ENCODE measurements at regions not wholly inside any gene's neighbourhood (a gene's known extent, or its start where the extent isn't known, plus 50 kb on each side); places are given as distances from the start of the nearest gene placed in this dataset.

DNA sequence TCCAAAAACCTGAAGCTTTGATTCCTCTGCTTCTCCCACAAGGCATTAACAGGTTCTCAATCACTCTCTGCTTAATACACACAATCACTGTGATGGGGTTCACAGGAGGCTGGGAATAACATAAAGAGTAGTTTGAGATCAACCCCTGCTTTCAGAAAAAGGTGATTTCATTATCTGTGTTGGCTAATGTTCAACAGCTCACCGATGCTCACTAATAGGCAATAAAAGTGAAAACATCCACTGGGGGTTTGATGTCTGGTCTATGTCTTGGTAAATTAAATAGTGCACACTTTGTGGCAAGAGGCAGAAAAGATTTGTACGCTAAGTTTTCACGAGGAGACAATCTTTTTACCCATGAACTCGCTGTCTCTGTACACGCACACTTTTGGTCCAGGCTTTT lies 159.3 kb upstream of the SERPINE2 start:
- Mint-ChIP-seq H3K27me3 (peaks cover 15% of the 10 kb centered on the region), H3K9me3 (no peaks in the 10 kb centered on the region), H3K27ac (ENCODE audit: low read depth) (no peak overlapping the region), H3K4me3 (no peak overlapping the region), H3K36me3 (ENCODE audit: insufficient read depth) (no peaks in the 10 kb centered on the region), H3K4me1 (no peaks in the 10 kb centered on the region)
- ATAC-seq (replicated peaks; ENCODE audit: extremely low read depth, poor library complexity, severe bottlenecking) (no peak), DNase-seq (ENCODE audit: low spot score in 2 of 2) (no peak)

DNA sequence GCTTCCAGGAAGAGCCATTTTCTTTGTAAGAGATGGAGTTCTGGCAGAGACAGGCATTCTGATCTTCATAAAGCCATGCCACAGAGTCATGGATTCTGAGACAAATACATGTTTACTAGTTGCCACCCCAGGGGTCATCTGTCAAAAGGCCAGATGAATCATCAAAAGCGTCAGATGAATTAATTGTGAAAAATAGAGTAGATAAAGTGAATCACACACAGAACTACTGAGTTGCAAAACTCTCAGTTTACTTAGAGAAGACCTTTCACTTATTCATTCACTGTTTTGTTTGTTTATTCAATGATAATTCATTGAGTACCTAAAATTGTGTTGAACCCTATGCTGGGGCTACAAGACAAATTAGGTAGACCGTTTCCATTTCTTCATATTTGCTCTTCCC lies 157.7 kb upstream of the SERPINE2 start:
- H3K4me3 Mint-ChIP-seq = no peak overlapping the region
- H3K4me1 Mint-ChIP-seq = no peaks in the 10 kb centered on the region
- H3K36me3 Mint-ChIP-seq (ENCODE audit: insufficient read depth) = no peaks in the 10 kb centered on the region
- DNase-seq (ENCODE audit: low spot score in 2 of 2) = no peak
- H3K27ac Mint-ChIP-seq (ENCODE audit: low read depth) = no peak overlapping the region
- no peak for ATAC-seq (replicated peaks; ENCODE audit: extremely low read depth, poor library complexity, severe bottlenecking)
- no peaks in the 10 kb centered on the region for H3K9me3 Mint-ChIP-seq
- peaks cover 15% of the 10 kb centered on the region for H3K27me3 Mint-ChIP-seq

DNA sequence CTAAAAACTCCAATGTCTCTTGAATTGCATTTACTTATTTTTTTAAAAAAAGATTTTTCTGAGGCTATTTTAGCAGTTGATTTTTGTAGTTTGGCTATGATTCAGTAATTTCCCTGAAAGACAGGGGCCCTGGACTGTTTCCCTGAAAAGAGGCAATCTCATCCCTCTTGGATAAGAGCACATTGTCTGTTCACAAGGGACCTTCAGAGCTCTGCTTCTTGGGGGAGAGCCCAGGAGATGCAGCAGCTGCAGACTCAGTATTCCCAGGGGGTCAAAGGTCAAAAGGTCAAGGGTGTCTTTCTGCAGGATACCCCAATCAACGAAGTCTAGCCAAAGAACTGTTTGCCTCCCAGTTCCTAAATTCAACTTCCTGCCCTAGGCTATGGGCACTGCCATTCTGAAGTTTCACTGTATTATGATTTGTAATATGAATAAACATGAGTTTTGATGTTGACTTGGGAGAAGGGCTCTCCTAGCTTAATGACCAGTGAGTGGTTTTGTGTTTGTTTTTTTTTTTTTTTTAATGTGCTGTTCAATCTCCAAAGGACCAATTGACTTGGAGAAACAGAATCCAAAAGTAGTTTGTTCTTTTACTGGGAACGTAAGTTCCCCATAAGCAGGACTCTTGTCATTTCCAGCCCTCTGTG lies 157.0 kb upstream of the SERPINE2 start:
- ATAC-seq (replicated peaks; ENCODE audit: extremely low read depth, poor library complexity, severe bottlenecking) (no peak), DNase-seq (ENCODE audit: low spot score in 2 of 2) (no peak)
- Mint-ChIP-seq H3K4me1 (no peaks in the 10 kb centered on the region), H3K27ac (ENCODE audit: low read depth) (no peak overlapping the region), H3K9me3 (no peaks in the 10 kb centered on the region), H3K4me3 (no peak overlapping the region), H3K27me3 (peaks cover 15% of the 10 kb centered on the region), H3K36me3 (ENCODE audit: insufficient read depth) (no peaks in the 10 kb centered on the region)

DNA sequence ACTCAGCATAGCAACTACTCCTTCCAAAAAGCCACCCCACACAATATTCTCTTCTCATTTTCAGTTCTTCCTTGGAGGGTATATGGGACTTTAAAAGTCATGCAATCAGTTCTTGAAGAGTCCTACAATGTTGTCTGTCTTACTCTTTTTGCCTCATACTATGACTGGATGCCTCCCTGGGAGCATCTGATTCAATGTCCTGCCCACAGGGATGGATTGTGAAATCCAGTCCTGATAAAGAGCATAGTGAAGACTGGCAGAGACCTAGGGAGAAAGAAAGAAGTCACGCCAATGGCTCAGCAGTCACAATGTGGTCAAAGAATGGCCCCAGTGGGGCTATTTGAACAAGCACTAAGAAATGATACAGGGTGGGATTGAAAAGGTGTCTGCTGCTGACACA lies 155.1 kb upstream of the SERPINE2 start:
- ATAC-seq (replicated peaks; ENCODE audit: extremely low read depth, poor library complexity, severe bottlenecking) (no peak), DNase-seq (ENCODE audit: low spot score in 2 of 2) (no peak)
- Mint-ChIP-seq H3K4me1 (no peaks in the 10 kb centered on the region), H3K27ac (ENCODE audit: low read depth) (no peak overlapping the region), H3K27me3 (peaks cover 15% of the 10 kb centered on the region), H3K36me3 (ENCODE audit: insufficient read depth) (no peaks in the 10 kb centered on the region), H3K4me3 (no peak overlapping the region), H3K9me3 (no peaks in the 10 kb centered on the region)

DNA sequence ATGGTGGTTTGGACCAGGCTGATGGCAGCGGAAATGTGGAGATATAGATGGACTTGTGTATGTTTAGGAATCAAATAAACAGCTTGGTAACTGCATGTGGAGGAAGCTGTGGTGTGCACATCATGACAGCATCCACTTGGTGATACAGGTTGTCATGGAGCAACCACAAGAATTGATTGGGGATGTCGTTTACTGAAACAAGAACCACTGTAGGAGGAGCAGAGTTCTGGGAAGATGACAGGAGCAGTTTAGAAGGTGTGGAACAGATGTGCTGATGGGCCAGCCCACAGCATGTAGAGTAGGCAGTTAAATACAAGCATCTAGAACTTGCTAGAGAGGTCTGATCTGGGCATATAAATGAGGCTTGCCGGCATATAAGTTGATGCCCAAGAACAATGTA lies 152.4 kb upstream of the SERPINE2 start:
- Mint-ChIP-seq H3K4me1 (no peaks in the 10 kb centered on the region), H3K4me3 (no peak overlapping the region), H3K27ac (ENCODE audit: low read depth) (no peak overlapping the region), H3K27me3 (peaks cover 15% of the 10 kb centered on the region), H3K36me3 (ENCODE audit: insufficient read depth) (no peaks in the 10 kb centered on the region), H3K9me3 (no peaks in the 10 kb centered on the region)
- ATAC-seq (replicated peaks; ENCODE audit: extremely low read depth, poor library complexity, severe bottlenecking) (no peak), DNase-seq (ENCODE audit: low spot score in 2 of 2) (no peak)

DNA sequence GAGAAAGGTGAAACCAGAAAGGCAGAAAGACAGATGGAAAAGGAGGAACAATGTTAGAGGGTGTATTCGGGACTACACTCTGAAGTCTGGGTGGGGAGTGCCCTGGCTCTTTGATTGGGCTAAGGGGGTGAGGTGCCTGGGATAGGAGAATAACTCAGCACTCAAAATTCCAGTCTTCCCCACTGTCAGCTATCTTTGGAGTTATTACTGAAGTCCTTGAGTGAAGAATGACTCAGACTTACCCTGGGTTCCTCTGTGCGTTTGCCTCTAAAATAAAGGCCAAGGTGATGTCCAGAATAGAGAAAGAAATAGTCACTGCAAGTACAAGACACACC lies 151.8 kb upstream of the SERPINE2 start:
- ATAC-seq (replicated peaks; ENCODE audit: extremely low read depth, poor library complexity, severe bottlenecking) (no peak), DNase-seq (ENCODE audit: low spot score in 2 of 2) (no peak)
- Mint-ChIP-seq H3K27me3 (peaks cover 20% of the 10 kb centered on the region), H3K4me3 (no peak overlapping the region), H3K4me1 (no peaks in the 10 kb centered on the region), H3K27ac (ENCODE audit: low read depth) (no peak overlapping the region), H3K9me3 (no peaks in the 10 kb centered on the region), H3K36me3 (ENCODE audit: insufficient read depth) (no peaks in the 10 kb centered on the region)

DNA sequence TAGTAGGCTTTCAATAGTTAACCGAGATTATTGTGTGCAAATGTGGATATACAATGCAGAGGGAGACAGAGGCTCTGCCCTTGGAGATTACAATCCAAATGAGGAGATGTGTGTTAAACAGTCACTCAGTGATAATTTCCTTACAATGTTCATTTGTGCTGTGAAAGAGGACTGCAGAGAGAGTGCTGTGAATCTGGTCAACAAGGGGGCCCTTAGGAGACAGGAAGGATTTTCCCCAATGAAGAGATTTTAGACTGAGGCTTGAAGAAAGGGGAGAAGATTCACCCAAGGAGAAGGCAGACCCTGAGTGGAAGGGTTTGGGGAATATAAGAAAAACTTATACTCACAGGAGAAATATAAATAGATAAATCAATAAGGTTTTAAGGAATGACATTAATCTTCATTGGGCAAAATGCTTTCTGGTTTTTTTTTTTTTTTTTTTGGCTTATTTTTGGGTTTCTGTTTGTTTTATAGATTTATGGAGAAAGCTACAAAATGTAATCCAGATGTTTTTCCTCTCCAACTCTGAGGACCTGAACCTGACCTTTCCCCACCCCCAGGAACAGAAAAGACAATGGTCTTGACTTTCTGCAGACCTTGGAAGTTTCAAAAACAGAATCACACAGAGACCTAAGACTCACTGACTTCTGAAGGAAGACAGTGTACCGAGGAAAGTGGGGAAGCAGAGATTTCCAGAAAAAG lies 151.3 kb upstream of the SERPINE2 start:
- peaks cover 25% of the 10 kb centered on the region for H3K27me3 Mint-ChIP-seq
- no peak overlapping the region for H3K4me3 Mint-ChIP-seq
- no peak for DNase-seq (ENCODE audit: low spot score in 2 of 2)
- H3K9me3 Mint-ChIP-seq = no peaks in the 10 kb centered on the region
- ATAC-seq (replicated peaks; ENCODE audit: extremely low read depth, poor library complexity, severe bottlenecking) = no peak
- no peaks in the 10 kb centered on the region for H3K4me1 Mint-ChIP-seq
- no peaks in the 10 kb centered on the region for H3K36me3 Mint-ChIP-seq (ENCODE audit: insufficient read depth)
- H3K27ac Mint-ChIP-seq (ENCODE audit: low read depth) = no peak overlapping the region

DNA sequence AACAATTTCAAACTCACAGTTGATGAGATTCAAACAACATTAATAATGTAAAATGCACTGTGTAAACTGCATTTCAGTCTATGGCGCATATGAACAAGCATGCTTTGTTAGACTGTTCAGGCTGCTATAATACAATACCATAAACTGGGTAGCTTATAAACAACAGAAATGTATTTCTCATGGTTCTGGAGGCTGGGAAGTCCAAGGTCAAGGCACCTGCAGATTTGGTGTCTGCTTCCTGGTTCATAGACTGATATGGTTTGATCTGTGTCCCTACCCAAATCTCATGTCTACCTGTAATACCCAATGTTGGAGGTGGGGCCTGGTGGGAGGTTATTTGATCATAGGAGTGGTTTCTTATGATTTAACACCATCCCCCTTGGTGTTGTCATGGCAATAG lies 148.1 kb upstream of the SERPINE2 start:
- H3K4me3 Mint-ChIP-seq = no peak overlapping the region
- H3K9me3 Mint-ChIP-seq = peaks cover 4% of the 10 kb centered on the region
- no peaks in the 10 kb centered on the region for H3K36me3 Mint-ChIP-seq (ENCODE audit: insufficient read depth)
- no peak overlapping the region for H3K27ac Mint-ChIP-seq (ENCODE audit: low read depth)
- no peak for ATAC-seq (replicated peaks; ENCODE audit: extremely low read depth, poor library complexity, severe bottlenecking)
- H3K4me1 Mint-ChIP-seq = no peaks in the 10 kb centered on the region
- peaks cover 21% of the 10 kb centered on the region for H3K27me3 Mint-ChIP-seq
- DNase-seq (ENCODE audit: low spot score in 2 of 2) = no peak

DNA sequence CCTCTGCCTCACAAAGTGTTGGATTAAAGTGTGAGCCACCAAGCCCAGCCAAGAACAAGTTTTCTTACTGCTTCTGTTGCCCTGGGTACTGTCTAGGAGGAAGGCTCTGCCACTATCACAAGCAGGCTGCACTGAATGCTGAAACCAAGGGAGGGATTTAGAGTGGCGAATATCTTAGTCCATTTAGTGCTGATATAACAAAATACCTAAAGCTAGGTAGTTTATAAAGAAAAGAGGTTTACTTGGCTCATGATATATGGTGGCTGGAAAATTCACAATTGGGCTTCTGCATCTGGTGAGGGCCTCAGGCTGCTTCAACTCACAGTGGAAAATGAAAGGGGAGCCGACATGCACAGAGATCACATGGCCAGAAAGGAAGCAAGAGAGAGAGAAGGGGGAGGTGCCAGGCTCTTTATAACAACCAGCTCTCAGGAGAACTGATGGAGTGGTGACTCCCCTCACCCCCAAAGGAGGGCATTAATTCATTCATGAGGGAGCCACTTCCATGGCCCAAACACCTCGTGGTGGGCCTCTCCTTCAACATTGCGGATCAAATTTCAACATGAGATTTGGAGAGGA lies 146.0 kb upstream of the SERPINE2 start:
- Mint-ChIP-seq H3K4me1 (no peaks in the 10 kb centered on the region), H3K27ac (ENCODE audit: low read depth) (no peak overlapping the region), H3K9me3 (peaks cover 4% of the 10 kb centered on the region), H3K27me3 (peaks cover 40% of the 10 kb centered on the region), H3K36me3 (ENCODE audit: insufficient read depth) (no peaks in the 10 kb centered on the region), H3K4me3 (no peak overlapping the region)
- DNase-seq (ENCODE audit: low spot score in 2 of 2) = no peak
- no peak for ATAC-seq (replicated peaks; ENCODE audit: extremely low read depth, poor library complexity, severe bottlenecking)

DNA sequence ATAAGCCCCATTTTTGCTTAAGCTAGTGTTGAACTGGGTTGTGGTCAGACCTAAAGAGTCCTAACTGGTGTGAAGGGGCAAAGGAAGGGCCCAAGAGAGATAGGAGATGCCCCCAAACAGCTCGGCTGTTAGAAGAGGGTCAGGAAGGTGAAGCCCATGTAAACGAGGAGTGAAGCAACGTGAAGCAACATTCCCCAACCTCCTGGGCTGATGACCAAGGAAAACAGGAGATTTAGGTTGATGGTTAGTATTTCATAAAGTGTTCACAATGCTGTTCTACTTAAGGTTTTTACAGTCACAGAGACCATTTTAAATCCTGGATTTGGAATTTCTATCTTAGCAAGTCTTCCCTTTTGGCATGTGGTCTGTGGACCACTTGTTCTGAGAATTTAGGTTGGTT lies 144.0 kb upstream of the SERPINE2 start:
- Mint-ChIP-seq H3K27ac (ENCODE audit: low read depth) (no peak overlapping the region), H3K9me3 (peaks cover 4% of the 10 kb centered on the region)
- no peak for DNase-seq (ENCODE audit: low spot score in 2 of 2)

DNA sequence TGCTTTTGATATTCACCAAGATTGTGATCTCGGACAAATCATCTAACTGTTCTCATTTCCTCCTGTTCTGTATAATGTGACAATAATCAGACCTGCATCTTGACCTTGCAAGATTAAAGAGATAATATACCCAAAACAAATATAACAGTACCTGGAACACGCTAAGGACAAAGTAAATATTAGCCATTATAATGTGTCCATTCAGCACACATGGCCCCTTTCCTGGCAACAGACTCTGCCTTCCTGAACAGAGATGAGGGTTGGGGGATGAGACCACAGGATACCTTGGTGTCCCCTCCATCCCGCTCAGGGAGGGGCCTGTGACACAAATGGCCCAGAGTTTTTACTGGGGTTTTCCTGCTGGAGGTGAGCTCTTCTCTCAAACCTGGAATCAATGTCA lies 143.4 kb upstream of the SERPINE2 start:
- Mint-ChIP-seq H3K4me3 (no peak overlapping the region), H3K9me3 (peaks cover 4% of the 10 kb centered on the region), H3K27me3 (peaks cover 49% of the 10 kb centered on the region), H3K27ac (ENCODE audit: low read depth) (no peak overlapping the region), H3K36me3 (ENCODE audit: insufficient read depth) (no peaks in the 10 kb centered on the region), H3K4me1 (no peaks in the 10 kb centered on the region)
- no peak for DNase-seq (ENCODE audit: low spot score in 2 of 2)
- no peak for ATAC-seq (replicated peaks; ENCODE audit: extremely low read depth, poor library complexity, severe bottlenecking)

More for the DNA sequence above, 144.0 kb upstream of the SERPINE2 start:
- Mint-ChIP-seq H3K36me3 (ENCODE audit: insufficient read depth) (no peaks in the 10 kb centered on the region), H3K27me3 (peaks cover 46% of the 10 kb centered on the region), H3K4me1 (no peaks in the 10 kb centered on the region), H3K4me3 (no peak overlapping the region)
- ATAC-seq (replicated peaks; ENCODE audit: extremely low read depth, poor library complexity, severe bottlenecking) = no peak

DNA sequence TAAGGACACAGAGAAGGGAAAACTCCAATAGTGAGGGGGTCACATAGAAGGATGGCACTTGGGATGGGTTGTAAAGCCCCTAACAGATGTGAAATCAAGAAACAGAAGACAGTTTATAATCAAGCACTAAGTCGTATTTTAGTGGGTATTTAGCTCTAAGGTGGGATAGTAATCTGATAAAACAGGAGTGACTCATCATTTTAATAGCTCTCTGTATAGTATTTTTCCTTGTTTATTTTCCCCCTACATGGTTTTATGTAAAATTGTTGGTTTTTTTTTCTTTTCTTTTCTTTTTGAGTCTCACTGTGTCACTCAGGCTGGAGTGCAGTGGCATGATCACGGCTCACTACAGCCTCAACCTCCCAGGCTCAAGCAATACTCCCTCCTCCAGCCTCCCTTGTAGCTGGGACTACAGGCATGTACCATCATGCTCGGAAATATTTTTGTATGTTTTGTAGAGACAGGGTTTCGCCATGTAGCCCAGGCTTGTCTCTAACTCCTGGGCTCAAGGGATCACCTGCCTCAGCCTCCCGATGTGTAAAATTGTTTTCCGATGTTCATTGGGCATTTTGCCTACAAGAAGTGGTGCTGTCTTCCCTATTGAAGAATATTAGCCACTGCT lies 142.6 kb upstream of the SERPINE2 start:
- DNase-seq (ENCODE audit: low spot score in 2 of 2) (no peak), ATAC-seq (replicated peaks; ENCODE audit: extremely low read depth, poor library complexity, severe bottlenecking) (no peak)
- H3K4me1 Mint-ChIP-seq = no peaks in the 10 kb centered on the region
- no peak overlapping the region for H3K27ac Mint-ChIP-seq (ENCODE audit: low read depth)
- H3K4me3 Mint-ChIP-seq = no peak overlapping the region
- peaks cover 57% of the 10 kb centered on the region for H3K27me3 Mint-ChIP-seq
- peaks cover 4% of the 10 kb centered on the region for H3K9me3 Mint-ChIP-seq
- H3K36me3 Mint-ChIP-seq (ENCODE audit: insufficient read depth) = no peaks in the 10 kb centered on the region

DNA sequence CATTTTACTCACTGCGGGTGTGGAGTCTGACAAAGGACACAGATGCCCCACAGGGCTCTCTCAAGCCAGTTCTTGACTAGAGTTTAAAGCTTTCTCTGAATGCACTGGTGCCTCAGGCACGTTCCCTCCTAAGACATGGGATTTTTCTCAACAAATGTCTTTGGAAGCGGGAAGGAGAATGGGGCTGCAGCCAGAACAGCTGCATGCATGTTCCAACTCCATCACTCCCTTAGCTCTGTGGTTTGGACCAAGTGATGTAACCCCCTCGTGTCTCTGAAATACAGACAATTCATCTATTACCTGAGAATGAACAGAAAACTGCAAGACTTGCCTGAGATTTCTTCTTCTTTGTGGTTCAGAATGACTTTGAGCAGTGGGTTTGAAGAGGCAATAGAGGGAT lies 141.7 kb upstream of the SERPINE2 start:
- ATAC-seq (replicated peaks; ENCODE audit: extremely low read depth, poor library complexity, severe bottlenecking) (no peak), DNase-seq (ENCODE audit: low spot score in 2 of 2) (no peak)
- Mint-ChIP-seq H3K4me1 (no peaks in the 10 kb centered on the region), H3K27ac (ENCODE audit: low read depth) (no peak overlapping the region), H3K27me3 (peaks cover 59% of the 10 kb centered on the region), H3K9me3 (peaks cover 4% of the 10 kb centered on the region), H3K36me3 (ENCODE audit: insufficient read depth) (no peaks in the 10 kb centered on the region), H3K4me3 (no peak overlapping the region)

Data from central memory CD8-positive, alpha-beta T cell (primary cell).